Gastroesophageal sphincter (tissue), 3 donors: ENCODE measurements at regions not wholly inside any gene's neighbourhood (a gene's known extent, or its start where the extent isn't known, plus 50 kb on each side); places are given as distances from the start of the nearest gene placed in this dataset.

Source experiments
- POLR2A ChIP-seq, 2 donors: fragments of 450-650 bp; IDR thresholded peaks; one replicate each; pipeline ENCODE4 v1.6.1; 2017; ENCODE audit warnings: antibody characterized with exemption in 2 of 2, mild to moderate bottlenecking in 2 of 2, moderate library complexity in 1 of 2
- TF ChIP-seq, protein P1 (sequence below), 4 experiments: fragments of 200-600 bp in 2 of 4; fragments of 450-650 bp in 2 of 4; sonication (generic) in 1 of 4; IDR thresholded peaks; one replicate each; pipeline ENCODE4 v1.5.1; 2017 to 2019; ENCODE audit warnings: antibody characterized with exemption in 4 of 4, mild to moderate bottlenecking in 2 of 4, moderate library complexity in 2 of 4

DNA sequence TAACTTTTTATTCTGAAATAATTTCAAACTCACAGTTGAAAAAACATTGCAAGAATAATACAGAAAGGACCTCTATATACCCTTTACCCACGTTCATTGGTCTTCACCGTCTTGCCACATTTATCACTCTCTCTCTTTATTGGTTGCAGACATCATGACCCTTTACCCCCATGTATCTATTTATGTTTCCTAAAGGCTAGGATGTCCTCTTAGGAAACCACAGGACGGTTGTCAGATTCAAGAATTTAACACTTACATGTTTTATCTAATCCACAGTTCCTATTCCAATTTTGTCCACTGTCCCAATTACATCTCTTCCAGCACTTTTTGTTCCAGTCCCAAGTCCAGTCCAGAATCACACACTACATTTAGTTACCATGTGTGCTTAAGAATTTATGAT, 67.6 kb upstream of the FGFR2 start:
- TF ChIP-seq, protein P1, sequence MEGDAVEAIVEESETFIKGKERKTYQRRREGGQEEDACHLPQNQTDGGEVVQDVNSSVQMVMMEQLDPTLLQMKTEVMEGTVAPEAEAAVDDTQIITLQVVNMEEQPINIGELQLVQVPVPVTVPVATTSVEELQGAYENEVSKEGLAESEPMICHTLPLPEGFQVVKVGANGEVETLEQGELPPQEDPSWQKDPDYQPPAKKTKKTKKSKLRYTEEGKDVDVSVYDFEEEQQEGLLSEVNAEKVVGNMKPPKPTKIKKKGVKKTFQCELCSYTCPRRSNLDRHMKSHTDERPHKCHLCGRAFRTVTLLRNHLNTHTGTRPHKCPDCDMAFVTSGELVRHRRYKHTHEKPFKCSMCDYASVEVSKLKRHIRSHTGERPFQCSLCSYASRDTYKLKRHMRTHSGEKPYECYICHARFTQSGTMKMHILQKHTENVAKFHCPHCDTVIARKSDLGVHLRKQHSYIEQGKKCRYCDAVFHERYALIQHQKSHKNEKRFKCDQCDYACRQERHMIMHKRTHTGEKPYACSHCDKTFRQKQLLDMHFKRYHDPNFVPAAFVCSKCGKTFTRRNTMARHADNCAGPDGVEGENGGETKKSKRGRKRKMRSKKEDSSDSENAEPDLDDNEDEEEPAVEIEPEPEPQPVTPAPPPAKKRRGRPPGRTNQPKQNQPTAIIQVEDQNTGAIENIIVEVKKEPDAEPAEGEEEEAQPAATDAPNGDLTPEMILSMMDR (IDR thresholded peaks at IDR 0.05): no peak
- TF ChIP-seq POLR2A (IDR thresholded peaks at IDR 0.05): no peak
